ENCODE measurements at regions not wholly inside any gene's neighbourhood (a gene's known extent, or its start where the extent isn't known, plus 50 kb on each side); places are given as distances from the start of the nearest gene placed in this dataset.

- TF ChIP-seq, protein P1, sequence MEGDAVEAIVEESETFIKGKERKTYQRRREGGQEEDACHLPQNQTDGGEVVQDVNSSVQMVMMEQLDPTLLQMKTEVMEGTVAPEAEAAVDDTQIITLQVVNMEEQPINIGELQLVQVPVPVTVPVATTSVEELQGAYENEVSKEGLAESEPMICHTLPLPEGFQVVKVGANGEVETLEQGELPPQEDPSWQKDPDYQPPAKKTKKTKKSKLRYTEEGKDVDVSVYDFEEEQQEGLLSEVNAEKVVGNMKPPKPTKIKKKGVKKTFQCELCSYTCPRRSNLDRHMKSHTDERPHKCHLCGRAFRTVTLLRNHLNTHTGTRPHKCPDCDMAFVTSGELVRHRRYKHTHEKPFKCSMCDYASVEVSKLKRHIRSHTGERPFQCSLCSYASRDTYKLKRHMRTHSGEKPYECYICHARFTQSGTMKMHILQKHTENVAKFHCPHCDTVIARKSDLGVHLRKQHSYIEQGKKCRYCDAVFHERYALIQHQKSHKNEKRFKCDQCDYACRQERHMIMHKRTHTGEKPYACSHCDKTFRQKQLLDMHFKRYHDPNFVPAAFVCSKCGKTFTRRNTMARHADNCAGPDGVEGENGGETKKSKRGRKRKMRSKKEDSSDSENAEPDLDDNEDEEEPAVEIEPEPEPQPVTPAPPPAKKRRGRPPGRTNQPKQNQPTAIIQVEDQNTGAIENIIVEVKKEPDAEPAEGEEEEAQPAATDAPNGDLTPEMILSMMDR (conservative IDR thresholded peaks at IDR 0.05; ENCODE audit: low read depth), result no peak
- POLR2A ChIA-PET (ENCODE audit: low non-redundant PET), result no interaction called here
- no peak overlapping the region for H3K27ac ChIP-seq
- DNase-seq (ENCODE audit: low spot score), result no peak
- CTCF ChIA-PET, result interaction anchor here (0.6 kb wide), 1 partner anchor 66 kb away, joined by 4 read pairs; no protein-coding TSS in a partner anchor
Measured at GRCh38 chr16:26273607-26274006, 581.8 kb downstream of the HS3ST4 start.

GRCh38 chr16:26275021-26275590, 583.3 kb downstream of the HS3ST4 start:
- no peak for DNase-seq (ENCODE audit: low spot score)
- POLR2A ChIA-PET (ENCODE audit: low non-redundant PET), result no interaction called here
- TF ChIP-seq, protein P1 (conservative IDR thresholded peaks at IDR 0.05; ENCODE audit: low read depth), result no peak
- CTCF ChIA-PET, result no interaction called here
- no peak overlapping the region for H3K27ac ChIP-seq

- ChIA-PET POLR2A (ENCODE audit: low non-redundant PET) (no interaction called here), CTCF (no interaction called here)
- no peak for DNase-seq (ENCODE audit: low spot score)
- TF ChIP-seq, protein P1 (conservative IDR thresholded peaks at IDR 0.05; ENCODE audit: low read depth), result no peak
- no peak overlapping the region for H3K27ac ChIP-seq
Measured at GRCh38 chr16:26276289-26276688, 584.5 kb downstream of the HS3ST4 start.

GRCh38 chr16:26281381-26282110, 589.8 kb downstream of the HS3ST4 start:
- no peak for DNase-seq (ENCODE audit: low spot score)
- POLR2A ChIA-PET (ENCODE audit: low non-redundant PET), result no interaction called here
- CTCF ChIA-PET, result no interaction called here

GRCh38 chr16:26295625-26296304, 604.0 kb downstream of the HS3ST4 start:
- ChIA-PET CTCF (no interaction called here), POLR2A (ENCODE audit: low non-redundant PET) (no interaction called here)
- H3K27ac ChIP-seq, result no peak overlapping the region
- TF ChIP-seq, protein P1 (conservative IDR thresholded peaks at IDR 0.05; ENCODE audit: low read depth), result no peak
- no peak for DNase-seq (ENCODE audit: low spot score)

More at GRCh38 chr16:26281381-26282110, 589.8 kb downstream of the HS3ST4 start:
- TF ChIP-seq, protein P1 (conservative IDR thresholded peaks at IDR 0.05; ENCODE audit: low read depth), result no peak
- no peak overlapping the region for H3K27ac ChIP-seq

GRCh38 chr16:26301516-26301915, 609.8 kb downstream of the HS3ST4 start:
- TF ChIP-seq, protein P1 (conservative IDR thresholded peaks at IDR 0.05; ENCODE audit: low read depth), result no peak
- no peak for DNase-seq (ENCODE audit: low spot score)
- POLR2A ChIA-PET (ENCODE audit: low non-redundant PET), result no interaction called here
- H3K27ac ChIP-seq, result no peak overlapping the region
- CTCF ChIA-PET, result interaction anchor here (0.7 kb wide), 1 partner anchor 292 kb away, joined by 3 read pairs; no protein-coding TSS in a partner anchor
